T-cell (primary cell): ENCODE measurements at regions not wholly inside any gene's neighbourhood (a gene's known extent, or its start where the extent isn't known, plus 50 kb on each side); places are given as distances from the start of the nearest gene placed in this dataset.
A peak's percentile ranks its signal among the peaks of the same experiment; 100 is the strongest.

Experiments used
- ATAC-seq, 4 experiments: fragments of 200-7000 bp in 3 of 4; fragments of 150-1000 bp in 1 of 4; cut with Tn5 transposase; replicated peaks in 1 of 4; 1 replicate in 3 of 4; 2 replicates in 1 of 4; pipeline ENCODE4 v1.10.0; 2021; ENCODE audit warnings: moderate library complexity in 3 of 4, mild to moderate bottlenecking in 2 of 4, moderate number of reproducible peaks in 1 of 4
- CTCF ChIA-PET, 2 donors: fragments of 300-600 bp; sonication (Branson Sonifier 250); formaldehyde crosslinking; loops; one replicate each; lab custom pipeline; 2022; ENCODE audit warnings: antibody characterized with exemption in 2 of 2; lab: Charles Lee
- POLR2A ChIA-PET, 2 donors: fragments of 300-600 bp; sonication (Branson Sonifier 250); formaldehyde crosslinking; loops; one replicate each; lab custom pipeline; 2022; ENCODE audit warnings: antibody characterized with exemption in 2 of 2; lab: Charles Lee
- DNase-seq, 35 experiments: peaks; one replicate each; pipeline versions ENCODE4 v3.0.0 to v3.0.0-alpha.2; 2013 to 2023
- H3K27ac ChIP-seq: one replicate; pipeline ENCODE4 v1.5.1; 2013; ENCODE audit warnings: low read length
- H3K27me3 ChIP-seq, 2 experiments: replicated peaks in 1 of 2; 1 replicate in 1 of 2; 2 replicates in 1 of 2; pipeline versions ENCODE4 v1.6.1 to v1.7.0; 2013; ENCODE audit warnings: low read length in 1 of 2, mixed read lengths in 1 of 2; ENCODE audit not compliant: control insufficient read depth in 2 of 2, insufficient read depth in 2 of 2; ENCODE audit errors: extremely low read depth in 1 of 2
- H3K36me3 ChIP-seq, 2 donors: 1 replicate in 1 of 2; 2 replicates in 1 of 2; pipeline versions ENCODE4 v1.6.1 to v1.7.0; 2013; ENCODE audit warnings: low read length in 1 of 2; ENCODE audit not compliant: control insufficient read depth in 2 of 2, insufficient read depth in 1 of 2; ENCODE audit errors: extremely low read depth in 1 of 2
- H3K4me1 ChIP-seq, 2 experiments: 1 replicate in 1 of 2; 2 replicates in 1 of 2; pipeline versions ENCODE4 v1.6.1 to v1.7.0; 2013; ENCODE audit warnings: low read length in 2 of 2, mixed read lengths in 1 of 2; ENCODE audit not compliant: insufficient read depth in 2 of 2, control insufficient read depth in 1 of 2; ENCODE audit errors: extremely low read depth in 1 of 2
- H3K4me3 ChIP-seq, 2 donors: 1 replicate in 1 of 2; 2 replicates in 1 of 2; pipeline versions ENCODE4 v1.5.1 to v1.7.0; 2013; ENCODE audit warnings: mild to moderate bottlenecking in 2 of 2, low read length in 1 of 2, moderate library complexity in 1 of 2; ENCODE audit not compliant: control insufficient read depth in 1 of 2; ENCODE audit errors: extremely low read depth in 1 of 2
- H3K9me3 ChIP-seq: 2 replicates; pipeline ENCODE4 v1.7.0; 2013
- H3K27ac Mint-ChIP-seq, 2 donors: one replicate each; pipeline ENCODE4 v1.8.0; 2020 to 2021; ENCODE audit warnings: mild to moderate bottlenecking in 2 of 2, mixed read lengths in 2 of 2
- H3K27me3 Mint-ChIP-seq, 2 donors: one replicate each; pipeline ENCODE4 v1.8.0; 2021 to 2022; ENCODE audit warnings: mixed read lengths in 2 of 2
- H3K36me3 Mint-ChIP-seq: one replicate; pipeline ENCODE4 v1.8.0; 2021; ENCODE audit warnings: mixed read lengths
- H3K4me1 Mint-ChIP-seq, 3 donors: one replicate each; pipeline ENCODE4 v1.8.0; 2020 to 2022; ENCODE audit warnings: mixed read lengths in 3 of 3, mild to moderate bottlenecking in 1 of 3
- H3K4me3 Mint-ChIP-seq, 3 donors: one replicate each; pipeline ENCODE4 v1.8.0; 2020 to 2022; ENCODE audit warnings: mild to moderate bottlenecking in 3 of 3, mixed read lengths in 3 of 3, moderate library complexity in 3 of 3
- H3K9me3 Mint-ChIP-seq, 3 donors: one replicate each; pipeline ENCODE4 v1.8.0; 2020 to 2022; ENCODE audit warnings: mixed read lengths in 3 of 3
- WGBS: methylation state at CpG from one replicate; pipeline ENCODE4 v1.1.5; 2013; ENCODE audit warnings: missing lambda C conversion rate; ENCODE audit not compliant: insufficient coverage; 5-methylcytosine and 5-hydroxymethylcytosine counted together

GRCh38 chr2:76202866-76203265 lies 492.2 kb upstream of the GCFC2 start:
- ATAC-seq (no peak), DNase-seq (no peak)
- no peaks in the 10 kb centered on the region for H3K36me3 Mint-ChIP-seq
- no peaks in the 10 kb centered on the region for H3K4me1 Mint-ChIP-seq
- no peaks in the 10 kb centered on the region for H3K9me3 ChIP-seq
- H3K27ac ChIP-seq: no peak overlapping the region
- H3K9me3 Mint-ChIP-seq: peaks cover 7 to 8% (median 8%) of the 10 kb centered on the region in 3 donors
- H3K4me1 ChIP-seq: no peaks in the 10 kb centered on the region
- H3K4me3 Mint-ChIP-seq: no peak overlapping the region
- no peaks in the 10 kb centered on the region for H3K36me3 ChIP-seq
- WGBS: 75% methylated on average over 1 of the region's 2 CpGs
- H3K4me3 ChIP-seq: no peak overlapping the region
- H3K27me3 ChIP-seq: no peaks in the 10 kb centered on the region
- POLR2A ChIA-PET: no interaction called here
- H3K27me3 Mint-ChIP-seq: no peaks in the 10 kb centered on the region
- CTCF ChIA-PET: no interaction called here
- H3K27ac Mint-ChIP-seq: no peak overlapping the region

DNA sequence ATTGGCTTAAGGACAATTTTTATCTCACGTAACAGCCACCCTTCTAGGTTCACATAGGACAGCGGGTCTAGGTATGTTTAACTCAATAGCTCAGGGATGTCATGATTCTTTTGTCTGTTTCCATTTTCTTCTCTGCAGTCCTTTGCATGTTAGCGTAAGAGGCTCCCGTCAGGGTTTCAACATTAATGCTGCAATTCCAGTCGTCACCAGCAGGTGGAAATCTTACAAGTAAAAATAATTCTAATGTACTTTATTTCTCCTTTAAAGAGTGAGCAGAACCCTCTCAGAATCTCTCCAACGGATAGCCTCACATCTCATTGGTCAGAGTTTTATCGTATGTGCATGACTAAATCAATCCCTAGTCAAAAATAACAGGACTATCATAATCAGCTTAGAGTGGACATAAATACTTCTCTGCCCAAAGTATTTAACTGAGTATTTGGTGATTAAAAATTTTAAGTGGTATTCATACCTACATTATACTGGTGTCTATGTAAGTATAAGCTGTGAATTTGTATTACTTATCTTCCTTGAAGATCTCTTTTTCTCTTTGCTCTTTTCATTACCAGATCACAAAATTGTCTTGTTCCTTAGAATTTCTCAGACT lies 487.2 kb upstream of the GCFC2 start:
- H3K9me3 ChIP-seq: no peaks in the 10 kb centered on the region
- no peak for ATAC-seq
- H3K27ac Mint-ChIP-seq: no peak overlapping the region
- H3K36me3 ChIP-seq: no peaks in the 10 kb centered on the region
- H3K4me1 ChIP-seq: no peaks in the 10 kb centered on the region
- peak in 4 of 35 experiments; percentile 1 to 27 (median 1) for DNase-seq
- WGBS: no CpG with 5 or more reads among the region's 7 CpGs
- no peaks in the 10 kb centered on the region for H3K4me1 Mint-ChIP-seq
- H3K36me3 Mint-ChIP-seq: no peaks in the 10 kb centered on the region
- POLR2A ChIA-PET: no interaction called here
- H3K27me3 Mint-ChIP-seq: no peaks in the 10 kb centered on the region
- CTCF ChIA-PET: interaction anchor here in 1 of 2 donors (1.4 kb wide), 1 partner anchor 10 kb away, joined by 3 read pairs; no protein-coding TSS in a partner anchor
- no peak overlapping the region for H3K27ac ChIP-seq
- H3K4me3 ChIP-seq: no peak overlapping the region
- no peaks in the 10 kb centered on the region for H3K27me3 ChIP-seq
- no peak overlapping the region for H3K4me3 Mint-ChIP-seq
- peaks cover 0 to 7% (median 0%) of the 10 kb centered on the region in 3 donors for H3K9me3 Mint-ChIP-seq

DNA sequence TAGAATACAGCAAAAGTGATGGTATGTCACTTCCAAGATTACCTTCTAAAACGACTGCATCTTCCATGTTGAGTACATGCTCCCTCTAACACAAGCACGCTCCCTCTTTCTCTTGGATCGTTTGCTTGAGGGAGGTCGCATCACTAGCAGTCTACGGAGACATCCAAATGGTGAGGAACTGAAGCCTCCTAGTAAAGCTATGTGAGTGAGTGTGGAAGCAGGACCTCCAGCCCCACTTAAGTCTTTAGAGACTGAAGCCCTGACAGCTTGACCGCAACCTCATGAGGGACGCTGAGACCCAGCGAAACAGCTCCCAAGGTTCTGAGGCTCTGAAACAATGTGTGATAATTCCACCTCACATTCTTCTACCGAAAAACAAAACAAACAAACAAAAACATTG lies 486.7 kb upstream of the GCFC2 start:
- Histone ChIP-seq H3K36me3 (no peaks in the 10 kb centered on the region), H3K27me3 (no peaks in the 10 kb centered on the region), H3K27ac (no peak overlapping the region), H3K4me3 (no peak overlapping the region), H3K4me1 (no peaks in the 10 kb centered on the region), H3K9me3 (no peaks in the 10 kb centered on the region)
- WGBS: no CpG with 5 or more reads among the region's 9 CpGs
- Mint-ChIP-seq H3K36me3 (no peaks in the 10 kb centered on the region), H3K27ac (no peak overlapping the region), H3K4me1 (no peaks in the 10 kb centered on the region), H3K4me3 (no peak overlapping the region), H3K27me3 (no peaks in the 10 kb centered on the region), H3K9me3 (peaks cover 0 to 7% (median 0%) of the 10 kb centered on the region in 3 donors)
- DNase-seq (no peak), ATAC-seq (no peak)
- ChIA-PET CTCF (interaction anchor here in 1 of 2 donors (1.4 kb wide), 1 partner anchor 10 kb away, joined by 3 read pairs; no protein-coding TSS in a partner anchor), POLR2A (no interaction called here)

- H3K36me3 ChIP-seq: no peaks in the 10 kb centered on the region
- DNase-seq (no peak), ATAC-seq (no peak)
- WGBS: 62% methylated on average over 4 of the region's 5 CpGs
- CTCF ChIA-PET: no interaction called here
- H3K9me3 ChIP-seq: no peaks in the 10 kb centered on the region
- no peaks in the 10 kb centered on the region for H3K27me3 Mint-ChIP-seq
- H3K4me1 ChIP-seq: no peaks in the 10 kb centered on the region
- no peak overlapping the region for H3K4me3 ChIP-seq
- H3K4me3 Mint-ChIP-seq: no peak overlapping the region
- no peak overlapping the region for H3K27ac ChIP-seq
- POLR2A ChIA-PET: no interaction called here
- H3K27ac Mint-ChIP-seq: no peak overlapping the region
- H3K9me3 Mint-ChIP-seq: peaks cover 0 to 2% (median 0%) of the 10 kb centered on the region in 3 donors
- no peaks in the 10 kb centered on the region for H3K27me3 ChIP-seq
- H3K36me3 Mint-ChIP-seq: no peaks in the 10 kb centered on the region
- H3K4me1 Mint-ChIP-seq: no peaks in the 10 kb centered on the region
These were observed 483.5 kb upstream of the GCFC2 start for GRCh38 chr2:76194031-76194775.

- H3K9me3 Mint-ChIP-seq: peaks cover 0 to 2% (median 0%) of the 10 kb centered on the region in 3 donors
- DNase-seq (no peak), ATAC-seq (no peak)
- no peaks in the 10 kb centered on the region for H3K27me3 ChIP-seq
- H3K27ac ChIP-seq: no peak overlapping the region
- no peak overlapping the region for H3K27ac Mint-ChIP-seq
- H3K4me3 ChIP-seq: no peak overlapping the region
- no peaks in the 10 kb centered on the region for H3K36me3 ChIP-seq
- WGBS: 71% methylated on average over 1 of the region's 3 CpGs
- H3K4me1 Mint-ChIP-seq: no peaks in the 10 kb centered on the region
- no peak overlapping the region for H3K4me3 Mint-ChIP-seq
- no peaks in the 10 kb centered on the region for H3K36me3 Mint-ChIP-seq
- POLR2A ChIA-PET: no interaction called here
- H3K9me3 ChIP-seq: no peaks in the 10 kb centered on the region
- H3K27me3 Mint-ChIP-seq: no peaks in the 10 kb centered on the region
- no peaks in the 10 kb centered on the region for H3K4me1 ChIP-seq
- CTCF ChIA-PET: no interaction called here
These were observed 482.4 kb upstream of the GCFC2 start for GRCh38 chr2:76193089-76193488.

DNA sequence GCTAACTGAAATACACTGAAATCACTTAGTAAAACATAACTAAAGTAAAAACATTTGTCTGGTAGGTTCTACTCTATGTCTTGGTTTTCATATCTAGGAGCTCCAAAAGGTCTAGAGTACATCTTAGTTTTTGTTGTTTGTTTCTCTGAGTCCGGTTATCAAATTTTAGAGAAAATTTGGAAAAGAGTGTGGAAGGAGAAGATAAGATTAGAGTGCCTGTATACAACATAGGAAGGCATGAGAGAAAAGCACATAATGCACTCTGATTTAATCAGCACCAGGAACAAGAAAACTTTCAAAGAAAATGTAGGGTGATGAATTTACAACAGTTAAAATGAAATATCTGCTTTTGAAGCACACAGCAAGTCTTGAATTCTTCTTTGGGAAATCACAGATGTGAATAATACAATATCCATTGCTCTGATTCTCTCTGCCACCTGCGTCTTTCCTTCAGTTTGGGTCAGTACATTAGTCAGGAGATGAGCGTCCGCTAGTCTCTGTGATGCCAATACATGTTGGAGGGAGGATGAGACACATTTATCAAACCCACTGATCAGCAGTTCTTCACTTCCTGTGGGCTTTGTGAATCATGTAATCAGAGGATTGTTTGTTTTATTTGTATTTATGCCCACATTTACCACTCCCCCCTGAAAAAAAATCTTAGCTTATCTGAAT lies 477.8 kb upstream of the GCFC2 start:
- Mint-ChIP-seq H3K9me3 (peaks cover 0 to 4% (median 4%) of the 10 kb centered on the region in 3 donors), H3K36me3 (no peaks in the 10 kb centered on the region), H3K27ac (no peak overlapping the region), H3K4me1 (no peaks in the 10 kb centered on the region), H3K27me3 (no peaks in the 10 kb centered on the region), H3K4me3 (no peak overlapping the region)
- Histone ChIP-seq H3K27me3 (no peaks in the 10 kb centered on the region), H3K4me1 (no peaks in the 10 kb centered on the region), H3K36me3 (no peaks in the 10 kb centered on the region), H3K4me3 (no peak overlapping the region), H3K27ac (no peak overlapping the region), H3K9me3 (no peaks in the 10 kb centered on the region)
- ChIA-PET POLR2A (no interaction called here), CTCF (no interaction called here)
- WGBS: 80% methylated on average over 1 of the region's 4 CpGs
- ATAC-seq (no peak), DNase-seq (no peak)
